Right atrium auricular region (tissue), 2 donors: ENCODE measurements at regions not wholly inside any gene's neighbourhood (a gene's known extent, or its start where the extent isn't known, plus 50 kb on each side); places are given as distances from the start of the nearest gene placed in this dataset.

Experiments used
- DNase-seq: peaks from one replicate; pipeline ENCODE4 v3.0.0-alpha.2; 2019; ENCODE audit warnings: low spot score
- H3K27ac ChIP-seq, 2 donors: fragments of 200-600 bp; sonication (generic); 1 replicate in 1 of 2; 2 replicates in 1 of 2; pipeline ENCODE4 v1.5.1; 2016 to 2019
- H3K27me3 ChIP-seq, 2 donors: fragments of 200-600 bp; sonication (generic); one replicate each; pipeline versions ENCODE4 v1.5.1 to v1.6.0; 2017 to 2019
- H3K36me3 ChIP-seq: fragments of 200-600 bp; sonication (generic); one replicate; pipeline ENCODE4 v1.5.1; 2016
- H3K4me1 ChIP-seq, 2 donors: fragments of 200-600 bp; sonication (generic); one replicate each; pipeline versions ENCODE4 v1.5.1 to v1.6.0; 2017 to 2019
- H3K4me3 ChIP-seq, 2 donors: fragments of 200-600 bp; sonication (generic); 1 replicate in 1 of 2; 2 replicates in 1 of 2; pipeline ENCODE4 v1.5.1; 2017 to 2019; ENCODE audit warnings: mild to moderate bottlenecking in 1 of 2, moderate library complexity in 1 of 2
- H3K9me3 ChIP-seq, 2 donors: fragments of 200-600 bp; sonication (generic); one replicate each; pipeline ENCODE4 v1.5.1; 2019
- CTCF ChIP-seq, 2 donors: fragments of 200-600 bp; sonication (generic); IDR thresholded peaks; one replicate each; pipeline ENCODE4 v1.5.1; 2019; ENCODE audit warnings: antibody characterized with exemption in 2 of 2

DNA sequence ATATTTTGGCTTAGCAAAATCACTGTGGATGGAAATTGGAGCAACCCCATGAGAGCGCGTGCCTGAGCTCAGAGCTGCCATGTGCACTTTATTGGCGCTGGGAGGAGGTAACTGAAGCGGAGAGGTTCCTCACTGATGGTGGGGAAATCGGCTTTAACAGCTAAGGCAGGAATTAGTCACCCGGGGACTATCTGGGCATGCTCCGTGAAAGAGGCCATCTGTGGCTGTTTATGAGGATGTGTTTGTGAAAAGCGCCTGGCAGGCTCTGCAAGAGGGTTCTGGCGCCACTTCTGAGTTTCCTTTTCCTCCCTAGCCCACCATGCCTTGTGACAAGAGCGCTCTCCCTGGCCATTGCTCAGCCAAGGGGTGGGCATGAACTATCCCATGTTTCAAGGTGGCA is 815.6 kb downstream of the UQCRFS1 start:
- Histone ChIP-seq H3K9me3 (no peaks in the 10 kb centered on the region), H3K36me3 (no peaks in the 10 kb centered on the region), H3K27me3 (no peaks in the 10 kb centered on the region), H3K4me3 (no peak overlapping the region), H3K27ac (no peak overlapping the region), H3K4me1 (no peaks in the 10 kb centered on the region)
- TF ChIP-seq CTCF (IDR thresholded peaks at IDR 0.05): no peak
- no peak for DNase-seq

- Histone ChIP-seq H3K9me3 (no peaks in the 10 kb centered on the region), H3K27ac (no peak overlapping the region), H3K4me3 (no peak overlapping the region), H3K4me1 (no peaks in the 10 kb centered on the region), H3K27me3 (no peaks in the 10 kb centered on the region), H3K36me3 (no peaks in the 10 kb centered on the region)
- no peak for DNase-seq
- TF ChIP-seq CTCF (IDR thresholded peaks at IDR 0.05): no peak
These were observed 816.6 kb downstream of the UQCRFS1 start for GRCh38 chr19:28396287-28396831.

DNA sequence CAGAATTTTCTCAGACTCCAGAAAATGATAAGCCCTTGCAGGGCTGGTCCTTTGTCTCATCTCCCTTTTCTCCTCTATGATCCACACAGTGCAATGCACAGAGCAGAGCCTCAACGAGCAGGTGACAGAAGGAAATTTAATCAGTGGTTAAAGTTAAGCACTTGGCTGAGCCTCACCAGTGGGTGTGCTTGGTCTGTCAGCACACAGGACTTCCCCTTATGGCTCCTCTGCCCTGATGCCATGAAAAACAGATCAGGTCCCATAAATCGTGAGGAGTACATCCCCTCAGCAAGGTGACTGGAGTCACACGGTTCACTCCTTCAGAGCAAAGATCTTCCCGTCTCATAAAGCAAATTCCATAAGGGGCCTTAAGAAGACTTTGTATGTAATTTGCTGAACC is 818.2 kb downstream of the UQCRFS1 start:
- Histone ChIP-seq H3K36me3 (no peaks in the 10 kb centered on the region), H3K4me1 (no peaks in the 10 kb centered on the region), H3K4me3 (no peak overlapping the region), H3K27me3 (no peaks in the 10 kb centered on the region), H3K27ac (no peak overlapping the region), H3K9me3 (no peaks in the 10 kb centered on the region)
- no peak for TF ChIP-seq CTCF (IDR thresholded peaks at IDR 0.05)
- no peak for DNase-seq

DNA sequence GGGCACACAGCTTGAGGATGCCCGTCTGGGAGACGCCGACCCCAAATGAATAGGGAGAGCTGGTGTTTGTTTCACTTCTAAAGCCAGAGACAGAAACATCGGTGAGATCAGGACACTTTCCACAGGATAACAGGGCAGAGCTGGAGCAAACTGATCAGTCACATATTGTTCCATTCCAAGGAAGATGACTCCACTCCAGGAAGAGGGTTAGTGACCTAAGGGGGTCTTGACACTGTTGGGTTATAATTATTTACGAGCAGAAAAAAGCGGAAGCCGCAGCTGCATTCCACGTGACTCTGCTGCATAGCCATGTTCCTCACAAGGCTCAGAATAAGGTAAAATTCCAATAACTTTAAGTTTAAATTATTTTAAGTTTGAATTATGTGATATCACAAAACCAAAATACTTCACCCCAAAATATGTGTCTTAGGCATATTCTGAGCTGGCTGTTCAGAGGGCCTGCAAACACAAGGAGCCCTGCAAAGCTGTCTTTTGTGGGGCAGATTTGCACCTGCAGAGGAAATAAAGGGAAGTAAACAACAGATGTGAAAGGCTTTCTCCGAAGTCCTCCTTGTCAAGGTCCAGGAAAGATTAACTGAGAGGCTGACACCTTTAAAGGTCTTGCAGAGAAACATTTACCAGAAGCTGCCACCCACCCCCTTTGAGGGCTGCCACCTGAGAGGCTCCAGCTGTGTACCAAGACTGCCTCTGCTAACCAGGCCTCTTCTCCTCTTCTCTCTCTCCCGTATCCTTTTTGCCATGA is 819.2 kb downstream of the UQCRFS1 start:
- H3K4me3 ChIP-seq: no peak overlapping the region
- no peak for TF ChIP-seq CTCF (IDR thresholded peaks at IDR 0.05)
- H3K4me1 ChIP-seq: no peaks in the 10 kb centered on the region
- no peaks in the 10 kb centered on the region for H3K36me3 ChIP-seq
- H3K27me3 ChIP-seq: no peaks in the 10 kb centered on the region
- H3K9me3 ChIP-seq: no peaks in the 10 kb centered on the region
- no peak for DNase-seq
- no peak overlapping the region for H3K27ac ChIP-seq

- H3K4me1 ChIP-seq: no peaks in the 10 kb centered on the region
- DNase-seq: no peak
- TF ChIP-seq CTCF (IDR thresholded peaks at IDR 0.05): no peak
- no peak overlapping the region for H3K27ac ChIP-seq
- H3K4me3 ChIP-seq: no peak overlapping the region
- H3K36me3 ChIP-seq: no peaks in the 10 kb centered on the region
- no peaks in the 10 kb centered on the region for H3K27me3 ChIP-seq
- H3K9me3 ChIP-seq: no peaks in the 10 kb centered on the region
These were observed 824.0 kb downstream of the UQCRFS1 start for GRCh38 chr19:28388988-28389387.

DNA sequence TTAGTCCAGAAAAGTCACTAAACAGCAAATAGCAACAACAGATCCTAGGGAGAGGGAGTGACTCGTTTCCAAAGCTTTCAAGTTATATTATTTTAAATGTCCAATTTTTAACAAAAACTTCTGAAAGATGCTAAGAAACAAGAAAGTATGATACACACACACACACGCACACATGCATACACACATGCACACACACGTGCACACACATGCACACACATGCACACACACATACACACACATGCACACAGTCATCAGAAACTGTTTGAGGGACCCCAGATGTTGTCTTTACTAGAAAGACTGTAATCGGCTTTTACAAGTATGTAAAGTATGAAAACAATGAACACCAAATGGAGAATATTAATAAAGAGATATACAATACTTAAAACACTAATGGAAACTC is 825.4 kb downstream of the UQCRFS1 start:
- Histone ChIP-seq H3K4me1 (no peaks in the 10 kb centered on the region), H3K9me3 (no peaks in the 10 kb centered on the region), H3K27ac (no peak overlapping the region), H3K27me3 (no peaks in the 10 kb centered on the region), H3K4me3 (no peak overlapping the region), H3K36me3 (no peaks in the 10 kb centered on the region)
- no peak for TF ChIP-seq CTCF (IDR thresholded peaks at IDR 0.05)
- DNase-seq: no peak
